ENCODE measurements at regions not wholly inside any gene's neighbourhood (a gene's known extent, or its start where the extent isn't known, plus 50 kb on each side); places are given as distances from the start of the nearest gene placed in this dataset.

- Histone ChIP-seq H3K79me2 (ENCODE audit: control insufficient read depth, insufficient read depth, low read length) (no peaks in the 10 kb centered on the region), H2AFZ (ENCODE audit: low read depth, low read length) (no peak overlapping the region), H3K4me1 (ENCODE audit: control insufficient read depth, extremely low read depth, insufficient read depth, low read length) (no peaks in the 10 kb centered on the region), H3K9me1 (replicated peaks; ENCODE audit: control insufficient read depth, extremely low read depth, insufficient read depth, low read length) (no peaks in the 10 kb centered on the region), H3K27ac (ENCODE audit: insufficient read depth, low read depth, low read length) (no peak overlapping the region), H3K4me2 (ENCODE audit: insufficient read depth, low read length) (no peak overlapping the region), H3K4me3 (replicated peaks in 1 of 3; ENCODE audit: insufficient read depth in 1 of 3, low read depth in 1 of 3, low read length in 3 of 3) (no peak overlapping the region), H3K27me3 (ENCODE audit: control insufficient read depth in 2 of 2, insufficient read depth in 2 of 2, low read length in 2 of 2) (no peaks in the 10 kb centered on the region), H3K9me3 (replicated peaks; ENCODE audit: control insufficient read depth, insufficient read depth, low read length) (no peaks in the 10 kb centered on the region), H3K9ac (replicated peaks; ENCODE audit: extremely low read depth, insufficient read depth, low read length) (no peak overlapping the region), H4K20me1 (replicated peaks; ENCODE audit: control insufficient read depth, extremely low read depth, insufficient read depth, low read length) (no peaks in the 10 kb centered on the region), H3K36me3 (ENCODE audit: control insufficient read depth in 2 of 2, extremely low read depth in 1 of 2, insufficient read depth in 2 of 2, low read length in 2 of 2) (no peaks in the 10 kb centered on the region)
- dilution Hi-C loops (cut with MboI; ENCODE audit: extremely low pct_ligation_motif_present, low sequenced_read_pairs) = no loop called here
- ChIA-PET POLR2A (no interaction called here), CTCF (interaction anchor here (1.3 kb wide), 1 partner anchor 153 kb away, joined by 4 read pairs; no protein-coding TSS in a partner anchor)
- DNase-seq (ENCODE audit: low read depth, low spot score) = no peak
- FAIRE-seq = no peak
- TF ChIP-seq EZH2 (IDR thresholded peaks at IDR 0.05; ENCODE audit: borderline replicate concordance, low read depth, low read length, severe bottlenecking) (no peak), JUN (IDR thresholded peaks at IDR 0.05; ENCODE audit: borderline replicate concordance, insufficient read depth, insufficient read length, low read depth) (no peak), POLR2AphosphoS5 (IDR thresholded peaks at IDR 0.05; ENCODE audit: insufficient read depth, low read depth, low read length) (no peak), CTCF (IDR thresholded peaks at IDR 0.05; ENCODE audit: extremely low read depth in 1 of 2, insufficient read depth in 1 of 2, low read depth in 1 of 2, low read length in 2 of 2) (no peak), FOS (IDR thresholded peaks at IDR 0.05; ENCODE audit: borderline replicate concordance, insufficient read depth, low read length) (no peak), POLR2A (IDR thresholded peaks at IDR 0.05; ENCODE audit: low read depth, low read length) (no peak), GATA2 (IDR thresholded peaks at IDR 0.05; ENCODE audit: insufficient read depth, insufficient read length, low read depth, low read length) (no peak), MAX (IDR thresholded peaks at IDR 0.05; ENCODE audit: insufficient read depth, insufficient read length) (no peak), MYC (IDR thresholded peaks at IDR 0.05; ENCODE audit: low read depth, low read length) (no peak)
- BruUV-seq (replicated peaks) = no TSS peak
- intact Hi-C loops (cut with micrococcal nuclease) = no loop called here
Measured at GRCh38 chr20:40895182-40895581, 133.4 kb upstream of the TOP1 start.
